GM12878 (cell line): ENCODE measurements at regions not wholly inside any gene's neighbourhood (a gene's known extent, or its start where the extent isn't known, plus 50 kb on each side); places are given as distances from the start of the nearest gene placed in this dataset.

ENCODE experiments used
- ATAC-seq: fragments of 200-7000 bp; cut with Tn5 transposase; 3 replicates; pipeline ENCODE4 v1.9.1; 2020; ENCODE audit warnings: mild to moderate bottlenecking, moderate library complexity
- BruUV-seq: library from RNA; stranded (reverse); fragments of 400-500 nt; replicated peaks from 2 replicates; lab custom pipeline; 2021; lab: Mats Ljungman, UMichigan
- CTCF ChIA-PET: fragments of 300-600 bp; sonication (Branson Sonifier 250); formaldehyde crosslinking; extraction: SDS; loops from one replicate; lab custom pipeline; 2021; ENCODE audit warnings: inconsistent platforms; lab: Yijun Ruan, JAX
- POLR2A ChIA-PET: fragments of 350-600 bp; formaldehyde crosslinking; extraction: SDS; loops from one replicate; lab custom pipeline; 2021; ENCODE audit warnings: inconsistent platforms; lab: Charles Lee
- RAD21 ChIA-PET: fragments of 300-600 bp; sonication (Branson Sonifier 250); formaldehyde crosslinking; loops from one replicate; lab custom pipeline; 2023; ENCODE audit warnings: antibody characterized with exemption; ENCODE audit not compliant: unreplicated experiment; lab: Charles Lee
- SMC1A ChIA-PET: fragments of 300-600 bp; sonication (Branson Sonifier 250); formaldehyde crosslinking; loops from one replicate; lab custom pipeline; 2023; ENCODE audit not compliant: unreplicated experiment, uncharacterized antibody; lab: Charles Lee
- DNase-seq: peaks from one replicate; pipeline ENCODE4 v3.0.0-alpha.2; 2011; ENCODE audit warnings: low read depth, low spot score
- FAIRE-seq: peaks from 3 replicates; lab custom pipeline; 2011; peaks lifted over from hg19 to GRCh38; lab: Jason Lieb, UNC
- H2AFZ ChIP-seq: 2 replicates; pipeline ENCODE4 v1.6.0; 2011; ENCODE audit warnings: low read depth, low read length, control low read depth; ENCODE audit not compliant: control insufficient read depth
- H3K27ac ChIP-seq: 2 replicates; pipeline ENCODE4 v1.5.1; 2011; ENCODE audit warnings: control low read depth; ENCODE audit not compliant: control insufficient read depth, insufficient read depth
- H3K27me3 ChIP-seq, 2 experiments: replicated peaks in 1 of 2; 2 replicates each; pipeline versions ENCODE4 v1.6.0 to v1.6.1; 2011; ENCODE audit warnings: low read length in 1 of 2; ENCODE audit not compliant: control insufficient read depth in 2 of 2, insufficient read depth in 2 of 2
- H3K36me3 ChIP-seq, 2 experiments: 2 replicates each; pipeline ENCODE4 v1.5.1; 2011; ENCODE audit warnings: low read length in 1 of 2; ENCODE audit not compliant: control insufficient read depth in 2 of 2, insufficient read depth in 2 of 2
- H3K4me1 ChIP-seq: 2 replicates; pipeline ENCODE4 v1.6.1; 2011; ENCODE audit warnings: mild to moderate bottlenecking, low read length, moderate library complexity, mixed read lengths; ENCODE audit not compliant: control insufficient read depth, insufficient read depth
- H3K4me2 ChIP-seq: 2 replicates; pipeline ENCODE4 v1.6.0; 2011; ENCODE audit warnings: control low read depth; ENCODE audit not compliant: control insufficient read depth, insufficient read depth
- H3K4me3 ChIP-seq: fragments of 200-600 bp; sonication (generic); 2 replicates; pipeline ENCODE4 v1.5.1; 2016
- H3K79me2 ChIP-seq: 2 replicates; pipeline ENCODE4 v1.6.0; 2011; ENCODE audit warnings: low read length; ENCODE audit not compliant: control insufficient read depth, insufficient read depth
- H3K9ac ChIP-seq: 2 replicates; pipeline ENCODE4 v1.8.0; 2011; ENCODE audit warnings: low read length, control low read depth, mixed read lengths; ENCODE audit not compliant: control insufficient read depth, insufficient read depth
- H3K9me3 ChIP-seq: replicated peaks from 3 replicates; pipeline ENCODE4 v1.5.1; 2011; ENCODE audit warnings: mild to moderate bottlenecking, low read length; ENCODE audit not compliant: control insufficient read depth, insufficient read depth
- H4K20me1 ChIP-seq: 2 replicates; pipeline ENCODE4 v1.6.0; 2011; ENCODE audit not compliant: control insufficient read depth, insufficient read depth
- CEBPZ ChIP-seq: fragments of 150-350 bp; IDR thresholded peaks from 2 replicates; pipeline ENCODE4 v1.6.1; 2016; ENCODE audit warnings: low read depth, low read length
- HDAC6 ChIP-seq: fragments of 200-600 bp; sonication (generic); IDR thresholded peaks from one replicate; pipeline ENCODE4 v1.8.0; 2017; ENCODE audit warnings: antibody characterized with exemption; ENCODE audit not compliant: unreplicated experiment
- IRF3 ChIP-seq: fragments of 450-650 bp; IDR thresholded peaks from 2 replicates; pipeline ENCODE4 v1.6.1; 2014; ENCODE audit warnings: mild to moderate bottlenecking
- IRF5 ChIP-seq: fragments of 450-650 bp; IDR thresholded peaks from 2 replicates; pipeline ENCODE4 v1.6.1; 2017; ENCODE audit warnings: borderline replicate concordance
- NFYB ChIP-seq: IDR thresholded peaks from 2 replicates; pipeline ENCODE4 v1.6.1; 2011; ENCODE audit warnings: low read depth, mild to moderate bottlenecking, low read length, improper control_type of control experiment, moderate library complexity; ENCODE audit not compliant: insufficient read depth
- SPI1 ChIP-seq: IDR thresholded peaks from 2 replicates; pipeline ENCODE4 v1.6.1; 2011; ENCODE audit warnings: low read depth, mild to moderate bottlenecking, low read length, moderate library complexity, borderline replicate concordance; ENCODE audit not compliant: insufficient read depth
- WRNIP1 ChIP-seq: IDR thresholded peaks from 2 replicates; pipeline ENCODE4 v1.6.1; 2011; ENCODE audit warnings: low read depth, low read length, improper control_type of control experiment, borderline replicate concordance
- ZZZ3 ChIP-seq: IDR thresholded peaks from 2 replicates; pipeline ENCODE4 v1.6.1; 2011; ENCODE audit warnings: low read depth; ENCODE audit not compliant: control insufficient read depth, insufficient read length
- WGBS: methylation state at CpG from one replicate; pipeline ENCODE4 v1.1.6; 2016; ENCODE audit warnings: low lambda C conversion rate; ENCODE audit not compliant: insufficient replicate concordance, insufficient coverage; ENCODE audit errors: missing lambda C conversion rate; 5-methylcytosine and 5-hydroxymethylcytosine counted together
- in situ Hi-C: fragments of 300-500 bp; cut with MboI; formaldehyde crosslinking; loops from 9 replicates; pipeline ENCODE4 v1.14.3; 2018; ENCODE audit warnings: mixed read lengths
- intact Hi-C: fragments of 100-400 bp; cut with micrococcal nuclease; formaldehyde crosslinking; loops from one replicate; pipeline ENCODE4 v1.14.2; 2022; ENCODE audit not compliant: unreplicated experiment

- TF ChIP-seq ZZZ3, result no peak
- TF ChIP-seq HDAC6, result no peak
- TF ChIP-seq WRNIP1, result no peak
- TF ChIP-seq SPI1, result no peak
- no peak for TF ChIP-seq IRF3
- TF ChIP-seq CEBPZ, result no peak
Observed at GRCh38 chr11:116335078-116335477, 437.7 kb downstream of the BUD13 start (continued).

GRCh38 chr11:116334596-116334995, 438.2 kb downstream of the BUD13 start:
- POLR2A ChIA-PET, result no interaction called here
- TF ChIP-seq IRF5, result no peak
- no peak for TF ChIP-seq NFYB
- Histone ChIP-seq H3K4me1 (no peaks in the 10 kb centered on the region), H4K20me1 (no peaks in the 10 kb centered on the region), H3K9ac (no peak overlapping the region), H3K36me3 (no peaks in the 10 kb centered on the region), H3K4me2 (no peak overlapping the region), H3K27me3 (no peaks in the 10 kb centered on the region; a peak in 1 of 4 replicates), H3K9me3 (no peaks in the 10 kb centered on the region), H3K27ac (no peak overlapping the region), H3K79me2 (no peaks in the 10 kb centered on the region), H3K4me3 (no peak overlapping the region), H2AFZ (no peak overlapping the region)
- DNase-seq, result no peak
- 8% methylated on average over 3 of the region's 3 CpGs for WGBS
- ATAC-seq, result no peak
- SMC1A ChIA-PET, result no interaction called here
- no peak for FAIRE-seq
- RAD21 ChIA-PET, result no interaction called here
- CTCF ChIA-PET, result no interaction called here
- BruUV-seq, result no TSS peak
- intact Hi-C loops, result no loop called here
- in situ Hi-C loops, result no loop called here
